GM12872 (cell line): ENCODE measurements at regions not wholly inside any gene's neighbourhood (a gene's known extent, or its start where the extent isn't known, plus 50 kb on each side); places are given as distances from the start of the nearest gene placed in this dataset.

Source experiments
- TF ChIP-seq, protein P1 (sequence below): IDR thresholded peaks from 3 replicates; pipeline ENCODE4 v1.5.1; 2011; ENCODE audit warnings: low read depth, mild to moderate bottlenecking, low read length, moderate library complexity; ENCODE audit not compliant: insufficient read depth

DNA sequence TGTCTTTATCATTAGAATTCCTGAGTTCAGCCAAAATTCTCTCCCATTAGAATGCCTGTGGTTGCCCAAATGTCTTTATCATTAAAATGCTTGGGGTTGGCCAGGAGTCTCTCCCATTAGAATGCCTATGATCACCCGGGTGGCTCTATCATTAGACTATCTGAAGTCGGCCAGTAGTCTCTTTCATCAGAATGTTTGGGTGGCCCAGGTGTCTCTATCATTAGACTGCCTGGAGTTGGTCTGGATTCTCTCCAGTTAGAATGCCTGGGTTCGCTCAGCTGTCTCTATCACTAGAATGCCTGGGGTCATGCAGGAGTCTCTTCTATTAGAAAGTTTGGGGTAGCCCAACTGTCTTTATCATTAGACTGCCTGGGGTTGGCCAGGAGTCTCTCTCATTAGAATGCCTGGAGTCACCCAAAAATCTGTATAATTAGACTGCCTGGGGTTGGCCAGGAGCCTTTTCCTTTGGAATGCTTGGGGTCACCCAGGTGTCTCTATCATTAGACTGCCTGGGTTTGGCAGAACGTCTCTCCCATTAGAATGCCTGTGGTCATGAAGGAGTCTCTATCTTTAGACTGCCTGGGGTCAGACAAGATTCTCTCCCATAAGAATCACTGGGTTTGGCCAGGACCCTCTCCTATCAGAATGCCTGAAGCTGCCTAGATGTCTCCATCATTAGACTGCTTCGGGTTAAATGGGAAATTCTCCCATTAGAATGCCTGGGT is 1478.3 kb downstream of the UQCRFS1 start:
- TF ChIP-seq, protein P1, sequence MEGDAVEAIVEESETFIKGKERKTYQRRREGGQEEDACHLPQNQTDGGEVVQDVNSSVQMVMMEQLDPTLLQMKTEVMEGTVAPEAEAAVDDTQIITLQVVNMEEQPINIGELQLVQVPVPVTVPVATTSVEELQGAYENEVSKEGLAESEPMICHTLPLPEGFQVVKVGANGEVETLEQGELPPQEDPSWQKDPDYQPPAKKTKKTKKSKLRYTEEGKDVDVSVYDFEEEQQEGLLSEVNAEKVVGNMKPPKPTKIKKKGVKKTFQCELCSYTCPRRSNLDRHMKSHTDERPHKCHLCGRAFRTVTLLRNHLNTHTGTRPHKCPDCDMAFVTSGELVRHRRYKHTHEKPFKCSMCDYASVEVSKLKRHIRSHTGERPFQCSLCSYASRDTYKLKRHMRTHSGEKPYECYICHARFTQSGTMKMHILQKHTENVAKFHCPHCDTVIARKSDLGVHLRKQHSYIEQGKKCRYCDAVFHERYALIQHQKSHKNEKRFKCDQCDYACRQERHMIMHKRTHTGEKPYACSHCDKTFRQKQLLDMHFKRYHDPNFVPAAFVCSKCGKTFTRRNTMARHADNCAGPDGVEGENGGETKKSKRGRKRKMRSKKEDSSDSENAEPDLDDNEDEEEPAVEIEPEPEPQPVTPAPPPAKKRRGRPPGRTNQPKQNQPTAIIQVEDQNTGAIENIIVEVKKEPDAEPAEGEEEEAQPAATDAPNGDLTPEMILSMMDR: no peak

DNA sequence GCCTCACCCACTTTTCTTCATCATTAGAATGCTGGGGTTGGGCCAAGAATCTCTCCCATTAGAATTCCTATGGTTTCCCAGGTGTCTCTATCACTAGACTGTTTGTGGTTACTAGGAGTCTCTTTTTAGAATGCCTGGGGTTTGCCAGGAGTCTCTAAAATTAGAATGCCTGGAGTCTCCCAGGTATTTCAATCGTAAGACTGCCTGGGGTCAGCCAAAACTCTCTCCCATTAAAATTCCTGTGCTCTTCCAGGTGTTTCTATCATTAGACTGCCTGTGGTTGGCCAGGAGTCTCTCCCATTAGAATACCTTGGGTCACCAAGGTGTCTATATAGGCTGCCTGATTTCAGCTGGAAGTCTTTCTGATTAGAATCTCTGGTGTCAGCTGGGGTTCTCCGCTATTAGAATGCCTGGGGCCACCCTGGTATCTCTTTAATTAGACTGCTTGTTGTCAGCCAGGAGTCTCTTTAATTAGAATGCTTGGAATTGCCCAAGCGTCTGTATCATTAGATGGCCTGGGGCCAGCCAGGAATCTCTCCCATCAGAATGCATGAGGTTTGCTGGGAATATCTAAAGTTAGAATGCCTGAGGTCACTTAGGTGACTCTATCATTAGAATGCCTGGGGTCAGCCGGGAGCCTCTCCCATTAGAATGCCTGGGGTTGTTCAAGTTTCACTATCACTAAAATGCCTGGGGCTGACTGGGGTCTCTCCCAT is 1479.2 kb downstream of the UQCRFS1 start:
- TF ChIP-seq, protein P1: no peak

DNA sequence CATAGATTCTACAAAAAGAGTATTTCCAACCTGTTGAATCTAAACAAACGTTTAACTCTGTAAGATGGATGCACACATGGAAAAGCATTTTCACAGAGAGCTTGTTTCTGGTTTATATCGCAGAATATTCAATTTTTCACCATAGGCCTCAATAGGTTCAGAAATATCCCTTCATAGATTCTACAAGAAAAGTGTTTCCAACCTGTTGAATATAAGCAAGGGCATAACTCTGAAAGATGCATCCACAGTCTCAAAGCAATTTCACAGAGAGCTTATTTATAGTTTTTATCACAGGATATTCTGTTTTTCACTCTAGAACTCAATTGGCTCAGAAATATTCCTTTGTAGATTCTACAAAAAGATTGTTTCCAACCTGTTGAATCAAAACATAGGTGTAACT is 1483.6 kb downstream of the UQCRFS1 start:
- TF ChIP-seq, protein P1: no peak

DNA sequence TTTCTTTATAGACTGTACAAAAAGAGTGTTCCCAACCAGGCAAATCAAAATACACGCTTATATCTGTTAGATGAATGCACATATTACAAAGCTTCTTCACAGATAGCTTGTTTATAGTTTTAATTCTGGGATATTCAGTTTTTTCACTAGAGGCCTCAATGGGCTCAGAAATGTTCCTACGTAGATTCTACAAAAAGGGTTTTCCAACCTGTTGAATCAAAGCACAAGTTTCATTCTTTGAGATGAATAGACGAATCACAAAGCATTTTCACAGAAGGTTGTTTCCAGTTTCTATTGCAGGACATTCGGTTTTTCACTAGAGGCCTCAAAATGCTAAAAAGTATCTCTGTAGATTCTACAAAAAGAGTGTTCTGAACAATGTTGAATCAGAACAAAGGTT is 1490.3 kb downstream of the UQCRFS1 start:
- TF ChIP-seq, protein P1: no peak

DNA sequence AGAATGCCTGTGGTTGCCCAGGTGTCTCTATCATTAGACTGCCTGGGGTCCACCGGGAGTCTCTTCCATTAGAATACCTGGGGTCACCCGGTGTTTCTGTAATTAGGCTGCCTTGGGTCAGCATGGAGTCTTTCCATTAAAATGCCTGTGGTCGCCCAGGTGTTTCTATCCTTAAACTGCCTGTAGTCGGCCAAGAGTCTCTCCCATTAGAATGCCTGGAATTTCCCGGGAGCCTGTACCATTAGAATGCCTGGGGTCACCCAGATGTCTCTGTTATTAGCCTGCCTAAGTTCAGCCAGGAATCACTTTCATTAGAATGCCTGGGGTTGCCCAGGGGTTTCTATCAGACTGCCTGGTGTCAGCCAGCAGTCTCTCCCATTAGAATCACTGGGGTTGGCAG is 1492.8 kb downstream of the UQCRFS1 start:
- TF ChIP-seq, protein P1: no peak

DNA sequence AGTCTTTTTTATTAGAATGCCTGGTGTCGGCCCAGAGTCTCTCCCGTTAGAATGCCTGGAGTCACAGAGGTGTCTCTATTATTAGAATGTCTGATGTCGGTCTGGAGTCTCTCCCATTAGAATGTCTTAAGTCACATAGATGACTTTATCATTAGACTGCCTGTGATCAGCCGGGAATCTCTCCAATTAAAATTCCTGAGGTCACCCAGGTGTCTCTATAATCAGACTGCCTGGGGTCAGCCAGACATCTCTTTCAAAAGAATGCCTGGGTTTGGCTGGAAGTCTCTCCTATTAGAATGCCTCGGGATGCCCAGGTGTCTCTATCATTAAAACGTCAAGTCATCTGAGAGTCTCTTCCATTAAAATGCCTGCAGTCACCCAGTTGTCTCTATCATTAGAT is 1493.9 kb downstream of the UQCRFS1 start:
- TF ChIP-seq, protein P1: no peak

DNA sequence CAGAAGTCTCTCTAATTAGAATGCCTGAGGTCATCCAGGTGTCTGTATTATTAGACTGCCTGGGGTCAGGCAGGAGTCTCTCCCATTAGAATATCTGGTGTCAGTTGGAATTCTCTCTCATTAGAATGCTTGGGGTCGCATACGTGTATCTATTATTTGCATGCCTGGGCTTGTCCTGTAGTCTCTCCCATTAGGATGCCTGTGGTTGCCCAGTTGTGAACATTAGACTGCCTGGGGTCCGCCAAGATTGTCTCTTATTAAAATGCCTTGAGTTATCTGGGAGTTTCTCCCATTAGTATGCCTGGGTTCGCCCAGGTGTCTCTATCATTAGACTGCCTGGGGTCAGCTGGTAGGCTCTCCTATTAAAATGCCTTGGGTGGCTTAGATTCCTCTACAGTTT is 1494.7 kb downstream of the UQCRFS1 start:
- TF ChIP-seq, protein P1: no peak
